ENCODE measurements at regions not wholly inside any gene's neighbourhood (a gene's known extent, or its start where the extent isn't known, plus 50 kb on each side); places are given as distances from the start of the nearest gene placed in this dataset.

GRCh38 chr4:114076899-114077570 lies 97.6 kb upstream of the ARSJ start:
- Histone ChIP-seq H3K9me3 (ENCODE audit: control insufficient read depth in 2 of 3, insufficient read depth in 1 of 3, low read length in 3 of 3) (no peaks in the 10 kb centered on the region), H3K27ac (ENCODE audit: low read depth in 2 of 2, low read length in 2 of 2) (no peak overlapping the region), H3K4me1 (ENCODE audit: control insufficient read depth in 2 of 3, insufficient read depth in 2 of 3, low read depth in 1 of 3, low read length in 3 of 3) (no peaks in the 10 kb centered on the region), H3K27me3 (ENCODE audit: control insufficient read depth, insufficient read depth, low read length) (no peaks in the 10 kb centered on the region), H3K4me3 (ENCODE audit: low read length in 3 of 3) (no peak overlapping the region), H3K36me3 (ENCODE audit: control insufficient read depth in 2 of 3, insufficient read depth in 3 of 3, low read length in 3 of 3) (no peaks in the 10 kb centered on the region), H3K9ac (ENCODE audit: low read length in 3 of 3) (no peak overlapping the region)
- intact Hi-C loops (cut with DNase I): no loop called here
- no peak for DNase-seq
- FAIRE-seq: peak; percentile 47
- TF ChIP-seq CTCF (IDR thresholded peaks at IDR 0.05; ENCODE audit: borderline replicate concordance, extremely low read depth, insufficient read depth): no peak

GRCh38 chr4:114077610-114078009 lies 98.2 kb upstream of the ARSJ start:
- H3K9ac ChIP-seq (ENCODE audit: low read length in 3 of 3): no peak overlapping the region
- FAIRE-seq: no peak

GRCh38 chr4:114078636-114079035 lies 99.2 kb upstream of the ARSJ start:
- DNase-seq (no peak), FAIRE-seq (no peak)
- Histone ChIP-seq H3K36me3 (ENCODE audit: control insufficient read depth in 2 of 3, insufficient read depth in 3 of 3, low read length in 3 of 3) (no peaks in the 10 kb centered on the region), H3K4me3 (ENCODE audit: low read length in 3 of 3) (no peak overlapping the region), H3K27ac (ENCODE audit: low read depth in 2 of 2, low read length in 2 of 2) (no peak overlapping the region), H3K27me3 (ENCODE audit: control insufficient read depth, insufficient read depth, low read length) (no peaks in the 10 kb centered on the region), H3K9ac (ENCODE audit: low read length in 3 of 3) (no peak overlapping the region), H3K9me3 (ENCODE audit: control insufficient read depth in 2 of 3, insufficient read depth in 1 of 3, low read length in 3 of 3) (no peaks in the 10 kb centered on the region), H3K4me1 (ENCODE audit: control insufficient read depth in 2 of 3, insufficient read depth in 2 of 3, low read depth in 1 of 3, low read length in 3 of 3) (no peaks in the 10 kb centered on the region)
- intact Hi-C loops (cut with DNase I): no loop called here
- TF ChIP-seq CTCF (IDR thresholded peaks at IDR 0.05; ENCODE audit: borderline replicate concordance, extremely low read depth, insufficient read depth): no peak

More at GRCh38 chr4:114077610-114078009, 98.2 kb upstream of the ARSJ start:
- H3K4me1 ChIP-seq (ENCODE audit: control insufficient read depth in 2 of 3, insufficient read depth in 2 of 3, low read depth in 1 of 3, low read length in 3 of 3): no peaks in the 10 kb centered on the region
- no peak overlapping the region for H3K4me3 ChIP-seq (ENCODE audit: low read length in 3 of 3)
- TF ChIP-seq CTCF (IDR thresholded peaks at IDR 0.05; ENCODE audit: borderline replicate concordance, extremely low read depth, insufficient read depth): no peak
- H3K27me3 ChIP-seq (ENCODE audit: control insufficient read depth, insufficient read depth, low read length): no peaks in the 10 kb centered on the region
- H3K36me3 ChIP-seq (ENCODE audit: control insufficient read depth in 2 of 3, insufficient read depth in 3 of 3, low read length in 3 of 3): no peaks in the 10 kb centered on the region
- H3K27ac ChIP-seq (ENCODE audit: low read depth in 2 of 2, low read length in 2 of 2): no peak overlapping the region
- intact Hi-C loops (cut with DNase I): no loop called here
- H3K9me3 ChIP-seq (ENCODE audit: control insufficient read depth in 2 of 3, insufficient read depth in 1 of 3, low read length in 3 of 3): no peaks in the 10 kb centered on the region
- no peak for DNase-seq

- H3K4me3 ChIP-seq (ENCODE audit: low read length in 3 of 3): no peak overlapping the region
- H3K4me1 ChIP-seq (ENCODE audit: control insufficient read depth in 2 of 3, insufficient read depth in 2 of 3, low read depth in 1 of 3, low read length in 3 of 3): no peaks in the 10 kb centered on the region
- H3K27me3 ChIP-seq (ENCODE audit: control insufficient read depth, insufficient read depth, low read length): no peaks in the 10 kb centered on the region
- TF ChIP-seq CTCF (IDR thresholded peaks at IDR 0.05; ENCODE audit: borderline replicate concordance, extremely low read depth, insufficient read depth): no peak
- no peak overlapping the region for H3K27ac ChIP-seq (ENCODE audit: low read depth in 2 of 2, low read length in 2 of 2)
- no peaks in the 10 kb centered on the region for H3K36me3 ChIP-seq (ENCODE audit: control insufficient read depth in 2 of 3, insufficient read depth in 3 of 3, low read length in 3 of 3)
- H3K9me3 ChIP-seq (ENCODE audit: control insufficient read depth in 2 of 3, insufficient read depth in 1 of 3, low read length in 3 of 3): no peaks in the 10 kb centered on the region
- FAIRE-seq (no peak), DNase-seq (no peak)
- no peak overlapping the region for H3K9ac ChIP-seq (ENCODE audit: low read length in 3 of 3)
- intact Hi-C loops (cut with DNase I): no loop called here
Observed at GRCh38 chr4:114081783-114082182, 102.3 kb upstream of the ARSJ start.
